HEK293T (cell line): ENCODE measurements at regions not wholly inside any gene's neighbourhood (a gene's known extent, or its start where the extent isn't known, plus 50 kb on each side); places are given as distances from the start of the nearest gene placed in this dataset.

ENCODE experiments used
- CTCF ChIA-PET: fragments of 350-600 bp; formaldehyde crosslinking; extraction: SDS; loops from one replicate; lab custom pipeline; 2021; ENCODE audit warnings: antibody characterized with exemption, inconsistent platforms; lab: Yijun Ruan, JAX
- POLR2A ChIA-PET: fragments of 350-600 bp; formaldehyde crosslinking; extraction: SDS; loops from one replicate; lab custom pipeline; 2020; ENCODE audit warnings: antibody characterized with exemption, inconsistent platforms; lab: Yijun Ruan, JAX
- DNase-seq: peaks from one replicate; pipeline ENCODE4 v3.0.0; 2012; ENCODE audit warnings: mixed read lengths; ENCODE audit errors: extremely low spot score
- ARNT ChIP-seq: fragments of 450-650 bp; IDR thresholded peaks from 2 replicates; pipeline ENCODE4 v1.6.1; 2017; ENCODE audit warnings: mild to moderate bottlenecking
- BHLHE40 ChIP-seq: fragments of 450-650 bp; IDR thresholded peaks from 2 replicates; pipeline ENCODE4 v1.6.1; 2016; ENCODE audit warnings: mild to moderate bottlenecking, moderate library complexity, borderline replicate concordance
- CTBP1 ChIP-seq: fragments of 450-650 bp; IDR thresholded peaks from 2 replicates; pipeline ENCODE4 v1.6.1; 2016; ENCODE audit warnings: borderline replicate concordance
- ELF4 ChIP-seq: fragments of 450-650 bp; IDR thresholded peaks from 2 replicates; pipeline ENCODE4 v1.6.1; 2017; ENCODE audit warnings: antibody characterized with exemption
- FOXA1 ChIP-seq: fragments of 450-650 bp; IDR thresholded peaks from 2 replicates; pipeline ENCODE4 v1.6.1; 2016; ENCODE audit warnings: mild to moderate bottlenecking
- FOXK2 ChIP-seq: fragments of 450-650 bp; IDR thresholded peaks from 2 replicates; pipeline ENCODE4 v1.6.1; 2016; ENCODE audit warnings: mild to moderate bottlenecking
- FOXM1 ChIP-seq: fragments of 450-650 bp; IDR thresholded peaks from 2 replicates; pipeline ENCODE4 v1.6.1; 2017; ENCODE audit warnings: mild to moderate bottlenecking, borderline replicate concordance
- HDGF ChIP-seq: fragments of 450-650 bp; IDR thresholded peaks from 2 replicates; pipeline ENCODE4 v1.6.1; 2017; ENCODE audit warnings: antibody characterized with exemption, borderline replicate concordance
- L3MBTL2 ChIP-seq: fragments of 450-650 bp; conservative IDR thresholded peaks from 2 replicates; pipeline ENCODE4 v1.6.1; 2016; ENCODE audit warnings: mild to moderate bottlenecking
- LEF1 ChIP-seq: fragments of 450-650 bp; IDR thresholded peaks from 2 replicates; pipeline ENCODE4 v1.6.1; 2017; ENCODE audit warnings: mild to moderate bottlenecking, borderline replicate concordance
- NFRKB ChIP-seq: fragments of 450-650 bp; IDR thresholded peaks from 2 replicates; pipeline ENCODE4 v1.6.1; 2016; ENCODE audit warnings: mild to moderate bottlenecking, moderate library complexity
- SP1 ChIP-seq: fragments of 450-650 bp; IDR thresholded peaks from 2 replicates; pipeline ENCODE4 v1.6.1; 2017
- SUZ12 ChIP-seq: fragments of 450-650 bp; IDR thresholded peaks from 2 replicates; pipeline ENCODE4 v1.6.1; 2016; ENCODE audit warnings: mild to moderate bottlenecking
- TARDBP ChIP-seq: fragments of 450-650 bp; IDR thresholded peaks from 2 replicates; pipeline ENCODE4 v1.6.1; 2016
- ZNF384 ChIP-seq: fragments of 450-650 bp; IDR thresholded peaks from 2 replicates; pipeline ENCODE4 v1.6.1; 2016
- TF ChIP-seq, protein P1 (sequence below): fragments of 450-650 bp; IDR thresholded peaks from 2 replicates; pipeline ENCODE4 v1.6.1; 2016

- ChIA-PET POLR2A (no interaction called here), CTCF (interaction anchor here (1.0 kb wide), 1 partner anchor 13 kb away, joined by 3 read pairs; no protein-coding TSS in a partner anchor)
- no peak for DNase-seq
- no peak for TF ChIP-seq SP1
- TF ChIP-seq HDGF: no peak
- no peak for TF ChIP-seq ZNF384
- no peak for TF ChIP-seq CTBP1
- TF ChIP-seq NFRKB: no peak
- TF ChIP-seq FOXK2: no peak
- no peak for TF ChIP-seq SUZ12
- no peak for TF ChIP-seq L3MBTL2
- no peak for TF ChIP-seq BHLHE40
- no peak for TF ChIP-seq FOXM1
Measured at GRCh38 chr4:181476508-181476890, 766.7 kb upstream of the TENM3 start.

DNA sequence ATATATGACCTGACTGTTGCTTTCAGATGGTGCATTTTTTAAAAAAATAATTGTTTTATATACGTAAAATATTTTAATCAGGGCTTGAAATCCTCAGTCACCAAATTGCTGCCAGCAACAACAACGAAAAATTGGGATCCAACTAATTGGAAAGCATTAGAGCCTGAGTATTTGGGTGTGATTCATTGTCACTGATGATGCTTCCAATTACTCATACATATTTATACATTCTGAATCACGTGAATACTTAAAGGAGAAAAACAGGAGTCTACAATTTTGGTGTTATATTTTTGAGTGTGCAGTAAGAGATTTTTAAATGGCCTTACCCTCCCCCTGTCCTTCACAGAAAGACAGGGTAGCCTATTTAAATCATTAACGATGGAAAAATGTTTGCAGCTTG lies 765.6 kb upstream of the TENM3 start:
- ChIA-PET POLR2A (no interaction called here), CTCF (interaction anchor here (1.1 kb wide), 1 partner anchor 8 kb away, joined by 3 read pairs; no protein-coding TSS in a partner anchor)
- no peak for TF ChIP-seq LEF1
- TF ChIP-seq L3MBTL2: no peak
- TF ChIP-seq ELF4: no peak
- no peak for TF ChIP-seq ZNF384
- TF ChIP-seq SUZ12: no peak
- TF ChIP-seq, protein P1, sequence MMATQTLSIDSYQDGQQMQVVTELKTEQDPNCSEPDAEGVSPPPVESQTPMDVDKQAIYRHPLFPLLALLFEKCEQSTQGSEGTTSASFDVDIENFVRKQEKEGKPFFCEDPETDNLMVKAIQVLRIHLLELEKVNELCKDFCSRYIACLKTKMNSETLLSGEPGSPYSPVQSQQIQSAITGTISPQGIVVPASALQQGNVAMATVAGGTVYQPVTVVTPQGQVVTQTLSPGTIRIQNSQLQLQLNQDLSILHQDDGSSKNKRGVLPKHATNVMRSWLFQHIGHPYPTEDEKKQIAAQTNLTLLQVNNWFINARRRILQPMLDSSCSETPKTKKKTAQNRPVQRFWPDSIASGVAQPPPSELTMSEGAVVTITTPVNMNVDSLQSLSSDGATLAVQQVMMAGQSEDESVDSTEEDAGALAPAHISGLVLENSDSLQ: no peak
- no peak for TF ChIP-seq FOXM1
- TF ChIP-seq HDGF: no peak
- no peak for TF ChIP-seq TARDBP
- TF ChIP-seq CTBP1: no peak
- no peak for TF ChIP-seq SP1
- no peak for TF ChIP-seq BHLHE40
- TF ChIP-seq FOXA1: no peak
- no peak for TF ChIP-seq FOXK2
- TF ChIP-seq NFRKB: no peak
- no peak for TF ChIP-seq ARNT
- DNase-seq: no peak

- DNase-seq: no peak
- ChIA-PET POLR2A (no interaction called here), CTCF (no interaction called here)
- TF ChIP-seq NFRKB: no peak
- no peak for TF ChIP-seq SP1
- TF ChIP-seq LEF1: no peak
- TF ChIP-seq ELF4: no peak
- no peak for TF ChIP-seq CTBP1
- no peak for TF ChIP-seq FOXK2
- TF ChIP-seq, protein P1: no peak
- no peak for TF ChIP-seq L3MBTL2
- no peak for TF ChIP-seq BHLHE40
- no peak for TF ChIP-seq FOXA1
- no peak for TF ChIP-seq SUZ12
- no peak for TF ChIP-seq TARDBP
- no peak for TF ChIP-seq FOXM1
Measured at GRCh38 chr4:181478656-181479055, 764.5 kb upstream of the TENM3 start.

- CTCF ChIA-PET: no interaction called here
- no peak for DNase-seq
- TF ChIP-seq FOXM1 (no peak), CTBP1 (no peak), ARNT (no peak), ZNF384 (no peak), BHLHE40 (no peak), LEF1 (no peak), FOXK2 (no peak), FOXA1 (no peak), ELF4 (no peak), L3MBTL2 (no peak), TARDBP (no peak), SUZ12 (no peak), SP1 (no peak), HDGF (no peak), NFRKB (no peak)
- TF ChIP-seq, protein P1: no peak
- POLR2A ChIA-PET: no interaction called here
Measured at GRCh38 chr4:181479141-181479540, 764.1 kb upstream of the TENM3 start.

DNA sequence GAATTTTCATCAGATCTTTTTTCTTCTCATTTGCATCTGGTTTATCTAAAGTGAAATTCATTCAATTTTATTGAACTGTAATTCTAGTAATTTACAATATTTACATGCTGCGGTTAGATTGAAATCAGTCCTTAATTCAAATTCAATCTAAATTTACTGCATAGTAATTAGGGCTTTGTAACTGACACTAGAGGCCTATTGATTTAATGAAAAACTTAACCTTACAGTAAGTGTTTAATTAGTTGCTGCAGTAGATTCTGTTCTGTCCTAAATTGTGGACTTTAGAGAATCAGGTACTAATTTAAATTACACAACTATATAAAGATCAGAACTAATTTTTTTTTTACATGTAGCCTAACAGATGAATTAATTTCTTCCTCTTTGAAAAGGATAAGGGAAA lies 758.8 kb upstream of the TENM3 start:
- POLR2A ChIA-PET: no interaction called here
- TF ChIP-seq FOXM1 (no peak), HDGF (no peak), BHLHE40 (no peak), L3MBTL2 (no peak), CTBP1 (no peak), TARDBP (no peak), FOXK2 (no peak), LEF1 (no peak), NFRKB (no peak), SUZ12 (no peak), SP1 (no peak), ZNF384 (no peak), ARNT (no peak), FOXA1 (no peak), ELF4 (no peak)
- TF ChIP-seq, protein P1: no peak
- CTCF ChIA-PET: no interaction called here

DNA sequence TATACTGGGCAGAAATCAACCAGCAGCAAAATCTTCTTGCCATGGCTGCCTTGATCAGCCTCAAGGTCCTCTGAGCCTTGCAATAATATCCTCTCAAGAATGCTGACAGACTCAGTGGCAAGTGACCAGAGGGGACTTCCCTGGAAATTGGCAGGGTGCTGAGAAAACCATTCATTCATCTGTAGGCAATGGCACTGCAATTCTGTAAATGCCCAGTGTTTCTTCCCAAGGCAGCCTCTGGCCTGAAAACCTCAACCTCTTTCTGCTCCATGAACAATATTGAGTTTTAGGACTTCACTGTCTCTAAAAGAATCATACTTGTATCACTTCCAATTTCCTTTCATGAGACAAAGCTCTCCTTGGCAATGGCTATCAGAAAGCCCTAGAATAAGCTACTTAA lies 754.3 kb upstream of the TENM3 start:
- DNase-seq: no peak
- TF ChIP-seq ZNF384 (no peak), ARNT (no peak), LEF1 (no peak), BHLHE40 (no peak), NFRKB (no peak), HDGF (no peak), FOXA1 (no peak), ELF4 (no peak), FOXK2 (no peak), SUZ12 (no peak), SP1 (no peak)
- TF ChIP-seq, protein P1: no peak
- POLR2A ChIA-PET: no interaction called here
- CTCF ChIA-PET: no interaction called here

More for the DNA sequence above, 758.8 kb upstream of the TENM3 start:
- no peak for DNase-seq
